Keratinocyte (primary cell): ENCODE measurements at regions not wholly inside any gene's neighbourhood (a gene's known extent, or its start where the extent isn't known, plus 50 kb on each side); places are given as distances from the start of the nearest gene placed in this dataset.

ENCODE experiments used
- DNase-seq: peaks from one replicate; pipeline ENCODE4 v3.0.0-alpha.2; 2011; ENCODE audit warnings: low read depth, missing footprints, low spot score
- FAIRE-seq: peaks from 2 replicates; lab custom pipeline; 2011; peaks lifted over from hg19 to GRCh38; lab: Jason Lieb, UNC
- H2AFZ ChIP-seq: 2 replicates; pipeline ENCODE4 v1.6.0; 2012; ENCODE audit warnings: low read length, control low read depth, inconsistent platforms; ENCODE audit not compliant: control insufficient read depth
- H3K27ac ChIP-seq: 2 replicates; pipeline ENCODE4 v1.5.1; 2011; ENCODE audit warnings: low read length; ENCODE audit not compliant: control insufficient read depth, insufficient read depth
- H3K27me3 ChIP-seq: 3 replicates; pipeline ENCODE4 v1.6.0; 2011; ENCODE audit warnings: low read length; ENCODE audit not compliant: control insufficient read depth, insufficient read depth; ENCODE audit errors: extremely low read depth
- H3K36me3 ChIP-seq, 2 experiments: 2 replicates in 1 of 2; 3 replicates in 1 of 2; pipeline ENCODE4 v1.5.1; 2011; ENCODE audit warnings: low read length in 2 of 2, mild to moderate bottlenecking in 1 of 2; ENCODE audit not compliant: control insufficient read depth in 2 of 2, insufficient read depth in 2 of 2; ENCODE audit errors: extremely low read depth in 1 of 2
- H3K4me1 ChIP-seq: 3 replicates; pipeline ENCODE4 v1.5.1; 2011; ENCODE audit warnings: low read length; ENCODE audit not compliant: control insufficient read depth, insufficient read depth; ENCODE audit errors: extremely low read depth
- H3K4me2 ChIP-seq: 3 replicates; pipeline ENCODE4 v1.6.0; 2011; ENCODE audit warnings: low read depth, low read length; ENCODE audit not compliant: control insufficient read depth, insufficient read depth; ENCODE audit errors: extremely low read depth
- H3K4me3 ChIP-seq, 3 experiments: fragments of 200-600 bp in 1 of 3; sonication (generic) in 1 of 3; 2 replicates in 2 of 3; 3 replicates in 1 of 3; pipeline ENCODE4 v1.5.1; 2011 to 2016; ENCODE audit warnings: low read length in 3 of 3, mild to moderate bottlenecking in 3 of 3, control low read depth in 2 of 3, inconsistent platforms in 1 of 3, low read depth in 1 of 3, mixed read lengths in 1 of 3, mixed run types in 1 of 3, moderate library complexity in 1 of 3; ENCODE audit not compliant: control insufficient read depth in 2 of 3, insufficient read depth in 2 of 3; ENCODE audit errors: extremely low read depth in 1 of 3
- H3K79me2 ChIP-seq: 2 replicates; pipeline ENCODE4 v1.6.0; 2012; ENCODE audit warnings: low read length; ENCODE audit not compliant: control insufficient read depth, insufficient read depth
- H3K9ac ChIP-seq: 3 replicates; pipeline ENCODE4 v1.6.0; 2011; ENCODE audit warnings: low read length; ENCODE audit not compliant: control insufficient read depth, insufficient read depth; ENCODE audit errors: extremely low read depth
- H3K9me1 ChIP-seq: 3 replicates; pipeline ENCODE4 v1.6.0; 2011; ENCODE audit warnings: low read length; ENCODE audit not compliant: control insufficient read depth, insufficient read depth; ENCODE audit errors: extremely low read depth
- H3K9me3 ChIP-seq: 2 replicates; pipeline ENCODE4 v1.5.1; 2012; ENCODE audit warnings: low read depth, low read length; ENCODE audit not compliant: control insufficient read depth
- H4K20me1 ChIP-seq: 3 replicates; pipeline ENCODE4 v1.6.0; 2011; ENCODE audit warnings: low read length; ENCODE audit not compliant: control insufficient read depth, insufficient read depth; ENCODE audit errors: extremely low read depth
- CTCF ChIP-seq, 3 experiments: IDR thresholded peaks in 1 of 3; conservative IDR thresholded peaks in 1 of 3; optimal IDR thresholded peaks in 1 of 3; 2 replicates in 2 of 3; 3 replicates in 1 of 3; pipeline versions ENCODE3 to v1.5.1; 2011; ENCODE audit warnings: low read length in 3 of 3, mild to moderate bottlenecking in 3 of 3, moderate library complexity in 2 of 3, control low read depth in 1 of 3, inconsistent platforms in 1 of 3; ENCODE audit not compliant: insufficient read depth in 2 of 3; ENCODE audit errors: extremely low read depth in 1 of 3
- EZH2 ChIP-seq: IDR thresholded peaks from one replicate; pipeline ENCODE4 v1.6.1; 2012; ENCODE audit warnings: inconsistent platforms, mild to moderate bottlenecking, low read length, moderate library complexity
- dilution Hi-C: fragments of 300-500 bp; cut with MboI; formaldehyde crosslinking; loops from one replicate; pipeline ENCODE4 v1.7.0; 2020; ENCODE audit warnings: low sequenced_read_pairs; ENCODE audit not compliant: extremely low pct_ligation_motif_present

DNA sequence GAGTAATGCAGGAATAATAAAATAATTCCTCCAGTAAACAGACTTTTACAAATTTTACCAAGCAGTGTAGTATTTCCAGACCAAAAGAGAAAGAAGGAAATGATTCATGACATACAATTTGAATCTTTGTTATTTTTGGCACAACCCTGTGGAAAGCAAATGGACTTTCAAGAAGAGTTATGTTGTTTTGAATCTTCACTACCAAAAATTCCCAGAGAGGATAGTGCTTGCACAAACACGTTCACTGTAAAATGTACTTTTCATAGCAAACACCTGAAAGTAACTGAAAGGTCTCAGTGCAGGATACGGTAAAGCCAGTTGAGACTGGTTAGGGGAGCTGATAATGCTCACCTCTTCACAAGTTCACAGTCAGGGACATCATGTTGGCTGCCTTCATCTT is 107.1 kb downstream of the USP22 start:
- H3K36me3 ChIP-seq: no peaks in the 10 kb centered on the region
- dilution Hi-C loops: no loop called here
- no peaks in the 10 kb centered on the region for H4K20me1 ChIP-seq
- H3K4me2 ChIP-seq: peak overlapping the region; percentile 65
- DNase-seq (no peak), FAIRE-seq (peak; percentile 97)
- no peak for TF ChIP-seq EZH2
- no peak for TF ChIP-seq CTCF (optimal IDR thresholded peaks at IDR 0.05 in 1 of 3, IDR thresholded peaks at IDR 0.05 in 1 of 3, conservative IDR thresholded peaks at IDR 0.05 in 1 of 3; ENCODE audit: extremely low read depth in 1 of 3, insufficient read depth in 2 of 3, low read length in 3 of 3)
- peaks cover 29% of the 10 kb centered on the region for H3K4me1 ChIP-seq
- no peaks in the 10 kb centered on the region for H3K79me2 ChIP-seq
- no peaks in the 10 kb centered on the region for H3K9me1 ChIP-seq
- H3K9me3 ChIP-seq: no peaks in the 10 kb centered on the region
- no peak overlapping the region for H2AFZ ChIP-seq
- peak overlapping the region in 1 of 3 experiments; percentile 49 for H3K4me3 ChIP-seq
- H3K27me3 ChIP-seq: no peaks in the 10 kb centered on the region
- H3K27ac ChIP-seq: peak overlapping the region; percentile 73
- H3K9ac ChIP-seq: peak overlapping the region; percentile 5

GRCh38 chr17:20938244-20938643 is 104.6 kb downstream of the USP22 start:
- Histone ChIP-seq H4K20me1 (no peaks in the 10 kb centered on the region), H3K4me1 (peaks cover 29% of the 10 kb centered on the region), H3K9ac (no peak overlapping the region), H3K4me3 (no peak overlapping the region), H3K4me2 (no peak overlapping the region), H3K36me3 (no peaks in the 10 kb centered on the region), H3K9me3 (no peaks in the 10 kb centered on the region), H3K9me1 (no peaks in the 10 kb centered on the region), H3K27me3 (no peaks in the 10 kb centered on the region), H2AFZ (no peak overlapping the region), H3K27ac (no peak overlapping the region), H3K79me2 (no peaks in the 10 kb centered on the region)
- no peak for TF ChIP-seq EZH2
- TF ChIP-seq CTCF (optimal IDR thresholded peaks at IDR 0.05 in 1 of 3, IDR thresholded peaks at IDR 0.05 in 1 of 3, conservative IDR thresholded peaks at IDR 0.05 in 1 of 3; ENCODE audit: extremely low read depth in 1 of 3, insufficient read depth in 2 of 3, low read length in 3 of 3): no peak
- FAIRE-seq (no peak), DNase-seq (no peak)
- dilution Hi-C loops: no loop called here
